Activated CD8-positive, alpha-beta T cell treated with anti-CD3 and anti-CD28 coated beads, Interleukin-2, amount 10 ng/mL, durations not matched to agents 7 days and 5 days (primary cell): ENCODE measurements at regions not wholly inside any gene's neighbourhood (a gene's known extent, or its start where the extent isn't known, plus 50 kb on each side); places are given as distances from the start of the nearest gene placed in this dataset.

Experiments used
- ATAC-seq: fragments of 150-1000 bp; cut with Tn5 transposase; one replicate; pipeline ENCODE4 v1.10.0; 2021; ENCODE audit warnings: moderate library complexity
- CTCF ChIA-PET: fragments of 350-600 bp; sonication (Branson Sonifier 250); formaldehyde crosslinking; loops from one replicate; lab custom pipeline; 2021; ENCODE audit warnings: antibody characterized with exemption; lab: Charles Lee
- POLR2A ChIA-PET: fragments of 350-600 bp; sonication (Branson Sonifier 250); formaldehyde crosslinking; loops from one replicate; lab custom pipeline; 2021; ENCODE audit warnings: antibody characterized with exemption; lab: Charles Lee
- DNase-seq: peaks from one replicate; pipeline ENCODE4 v3.0.0-alpha.2; 2020
- H3K27ac Mint-ChIP-seq: one replicate; pipeline ENCODE4 v1.8.0; 2021; ENCODE audit warnings: mild to moderate bottlenecking, mixed read lengths
- H3K27me3 Mint-ChIP-seq: one replicate; pipeline ENCODE4 v1.8.0; 2021; ENCODE audit warnings: low read depth, mixed read lengths
- H3K36me3 Mint-ChIP-seq: one replicate; pipeline ENCODE4 v1.8.0; 2021; ENCODE audit warnings: low read depth, mixed read lengths
- H3K4me1 Mint-ChIP-seq: one replicate; pipeline ENCODE4 v1.8.0; 2021; ENCODE audit warnings: low read depth, mixed read lengths
- H3K4me3 Mint-ChIP-seq: one replicate; pipeline ENCODE4 v1.8.0; 2021; ENCODE audit warnings: mild to moderate bottlenecking, mixed read lengths
- H3K9me3 Mint-ChIP-seq: one replicate; pipeline ENCODE4 v1.8.0; 2022; ENCODE audit warnings: mixed read lengths; ENCODE audit not compliant: insufficient read depth

DNA sequence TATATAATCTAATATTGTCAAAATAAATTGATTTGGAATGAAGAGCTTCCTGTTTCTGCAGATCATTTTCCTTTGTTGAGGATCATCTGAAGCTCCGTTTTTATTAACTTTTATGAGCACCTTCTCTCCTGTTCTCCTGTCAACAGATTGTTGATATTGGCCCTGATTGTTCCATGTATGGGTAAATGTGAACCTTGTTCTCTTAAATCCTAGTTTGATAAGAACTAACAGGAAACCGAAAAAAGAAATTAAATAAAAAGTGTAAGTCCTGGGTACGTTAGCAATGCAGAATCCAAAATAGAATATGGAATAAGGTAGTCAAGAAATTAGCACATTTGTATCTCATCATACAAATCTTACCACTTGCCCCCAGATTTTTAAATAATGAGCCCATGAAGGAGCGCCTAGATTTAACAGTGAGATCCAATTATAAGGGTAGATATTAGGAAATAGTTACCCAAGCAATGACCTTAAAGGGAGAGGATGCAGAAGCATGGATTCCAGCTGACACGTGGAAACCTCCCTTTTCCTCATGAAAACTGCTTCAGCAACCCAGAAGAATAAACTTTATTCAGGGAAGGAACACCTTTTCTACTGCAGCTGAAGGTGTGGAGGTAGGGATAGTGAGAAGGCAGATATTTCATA, 80.8 kb upstream of the PIK3R1 start:
- ATAC-seq (no peak), DNase-seq (no peak)
- Mint-ChIP-seq H3K4me3 (no peak overlapping the region), H3K27me3 (peaks cover 16% of the 10 kb centered on the region), H3K4me1 (no peaks in the 10 kb centered on the region), H3K9me3 (no peaks in the 10 kb centered on the region), H3K27ac (no peak overlapping the region), H3K36me3 (no peaks in the 10 kb centered on the region)
- CTCF ChIA-PET, result no interaction called here
- POLR2A ChIA-PET, result no interaction called here

DNA sequence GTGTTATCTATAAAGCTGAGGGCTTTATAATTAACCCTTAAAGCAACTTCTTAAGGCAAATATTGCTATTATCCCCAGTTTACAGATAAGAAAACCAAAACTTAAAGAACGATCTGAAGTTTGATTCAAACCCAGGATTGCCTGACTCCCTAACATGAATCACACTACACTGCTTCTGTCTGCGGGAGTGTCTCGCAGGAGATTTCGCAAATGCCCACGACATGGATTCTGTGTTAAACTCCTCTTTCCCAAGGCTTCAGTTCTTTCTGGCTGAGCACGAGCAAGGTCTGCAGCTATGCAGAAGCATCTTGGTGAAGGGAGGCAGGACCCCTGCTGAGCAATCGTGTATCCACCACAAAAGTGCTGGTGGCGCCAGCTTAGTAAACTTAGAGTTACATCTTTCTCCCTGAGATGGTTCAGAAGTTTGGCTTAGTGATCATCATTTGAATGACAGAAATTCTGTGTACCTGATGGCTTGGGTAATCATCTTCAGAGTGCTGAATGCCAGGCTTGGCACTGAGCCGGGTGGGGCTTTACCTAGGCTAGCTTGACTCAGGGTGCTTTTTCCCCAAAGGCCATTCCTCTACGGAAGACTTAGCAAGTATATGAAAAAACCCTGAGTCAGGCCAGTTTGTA, 81.4 kb upstream of the PIK3R1 start:
- H3K36me3 Mint-ChIP-seq, result no peaks in the 10 kb centered on the region
- ATAC-seq (no peak), DNase-seq (no peak)
- H3K27me3 Mint-ChIP-seq, result peaks cover 16% of the 10 kb centered on the region
- no peak overlapping the region for H3K27ac Mint-ChIP-seq
- POLR2A ChIA-PET, result no interaction called here
- H3K9me3 Mint-ChIP-seq, result no peaks in the 10 kb centered on the region
- H3K4me1 Mint-ChIP-seq, result no peaks in the 10 kb centered on the region
- CTCF ChIA-PET, result no interaction called here
- H3K4me3 Mint-ChIP-seq, result no peak overlapping the region

DNA sequence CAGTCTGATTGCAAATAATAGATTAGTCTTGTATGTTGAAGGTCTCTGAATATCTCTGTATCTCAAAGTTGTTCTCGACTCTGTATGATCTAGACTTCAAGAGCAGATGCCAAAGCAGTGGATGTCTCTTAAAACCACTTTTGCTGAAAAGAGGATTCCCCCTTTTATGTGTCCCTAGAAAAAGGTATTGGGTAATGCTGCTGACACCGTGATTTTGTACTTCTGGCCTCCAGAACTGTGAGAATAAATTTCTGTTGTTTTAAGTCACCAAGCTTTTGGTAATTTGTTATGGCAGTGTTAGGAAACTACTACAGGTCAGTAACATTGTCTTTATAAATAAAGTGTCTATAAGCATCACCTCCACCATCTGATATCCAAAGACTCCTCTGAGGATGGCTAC, 85.3 kb upstream of the PIK3R1 start:
- Mint-ChIP-seq H3K4me1 (no peaks in the 10 kb centered on the region), H3K27me3 (peaks cover 28% of the 10 kb centered on the region), H3K27ac (no peak overlapping the region), H3K9me3 (no peaks in the 10 kb centered on the region), H3K36me3 (no peaks in the 10 kb centered on the region), H3K4me3 (no peak overlapping the region)
- ATAC-seq (no peak), DNase-seq (no peak)
- ChIA-PET POLR2A (no interaction called here), CTCF (no interaction called here)

DNA sequence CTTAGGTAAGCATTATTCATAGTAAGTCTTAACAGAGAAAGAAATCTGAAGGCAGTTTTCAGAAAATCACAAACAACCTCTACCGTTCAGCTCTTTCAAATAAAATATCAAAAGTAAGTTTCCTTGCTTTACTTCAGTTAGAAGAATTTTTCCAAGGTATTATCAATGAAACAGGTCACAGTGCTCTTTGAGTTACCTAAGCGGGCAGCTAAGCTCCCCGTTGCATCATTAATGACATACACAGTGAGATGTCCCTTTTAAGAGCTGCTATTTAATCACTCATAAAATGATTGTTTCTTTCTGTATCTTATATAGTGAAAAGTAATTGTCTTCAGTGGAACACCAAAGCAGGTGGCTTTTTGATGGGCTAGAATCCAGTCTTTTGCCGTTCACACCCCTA, 86.2 kb upstream of the PIK3R1 start:
- ChIA-PET POLR2A (no interaction called here), CTCF (no interaction called here)
- no peak for ATAC-seq
- H3K4me3 Mint-ChIP-seq, result no peak overlapping the region
- no peaks in the 10 kb centered on the region for H3K36me3 Mint-ChIP-seq
- no peaks in the 10 kb centered on the region for H3K9me3 Mint-ChIP-seq
- no peak overlapping the region for H3K27ac Mint-ChIP-seq
- no peaks in the 10 kb centered on the region for H3K4me1 Mint-ChIP-seq
- H3K27me3 Mint-ChIP-seq, result peaks cover 32% of the 10 kb centered on the region
- DNase-seq, result no peak

DNA sequence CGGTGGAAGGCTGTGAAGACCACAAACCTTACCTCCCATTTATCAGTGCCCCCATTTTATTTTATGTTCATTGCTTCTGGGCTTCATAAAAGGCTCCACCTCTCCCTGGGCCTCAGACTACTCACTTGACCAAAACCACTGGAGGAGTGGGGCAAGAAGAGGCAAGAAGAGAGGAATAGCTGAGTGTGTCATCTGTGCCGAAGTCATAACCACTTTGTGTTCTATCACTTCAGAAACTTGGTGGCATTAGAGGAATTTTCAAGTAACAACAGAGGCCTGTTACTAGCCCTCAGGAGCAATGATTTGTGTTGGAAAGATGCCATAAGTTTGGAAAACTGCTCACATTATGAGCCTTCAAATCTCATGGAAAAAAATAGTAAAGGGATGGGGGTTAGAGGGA, 88.7 kb upstream of the PIK3R1 start:
- ChIA-PET CTCF (no interaction called here), POLR2A (interaction anchor here (0.6 kb wide), 1 partner anchor 864 kb away, joined by 3 read pairs; no protein-coding TSS in a partner anchor)
- no peak for DNase-seq
- Mint-ChIP-seq H3K36me3 (no peaks in the 10 kb centered on the region), H3K9me3 (no peaks in the 10 kb centered on the region), H3K4me3 (no peak overlapping the region), H3K27me3 (peaks cover 43% of the 10 kb centered on the region), H3K4me1 (peaks cover 17% of the 10 kb centered on the region), H3K27ac (no peak overlapping the region)
- ATAC-seq, result no peak

DNA sequence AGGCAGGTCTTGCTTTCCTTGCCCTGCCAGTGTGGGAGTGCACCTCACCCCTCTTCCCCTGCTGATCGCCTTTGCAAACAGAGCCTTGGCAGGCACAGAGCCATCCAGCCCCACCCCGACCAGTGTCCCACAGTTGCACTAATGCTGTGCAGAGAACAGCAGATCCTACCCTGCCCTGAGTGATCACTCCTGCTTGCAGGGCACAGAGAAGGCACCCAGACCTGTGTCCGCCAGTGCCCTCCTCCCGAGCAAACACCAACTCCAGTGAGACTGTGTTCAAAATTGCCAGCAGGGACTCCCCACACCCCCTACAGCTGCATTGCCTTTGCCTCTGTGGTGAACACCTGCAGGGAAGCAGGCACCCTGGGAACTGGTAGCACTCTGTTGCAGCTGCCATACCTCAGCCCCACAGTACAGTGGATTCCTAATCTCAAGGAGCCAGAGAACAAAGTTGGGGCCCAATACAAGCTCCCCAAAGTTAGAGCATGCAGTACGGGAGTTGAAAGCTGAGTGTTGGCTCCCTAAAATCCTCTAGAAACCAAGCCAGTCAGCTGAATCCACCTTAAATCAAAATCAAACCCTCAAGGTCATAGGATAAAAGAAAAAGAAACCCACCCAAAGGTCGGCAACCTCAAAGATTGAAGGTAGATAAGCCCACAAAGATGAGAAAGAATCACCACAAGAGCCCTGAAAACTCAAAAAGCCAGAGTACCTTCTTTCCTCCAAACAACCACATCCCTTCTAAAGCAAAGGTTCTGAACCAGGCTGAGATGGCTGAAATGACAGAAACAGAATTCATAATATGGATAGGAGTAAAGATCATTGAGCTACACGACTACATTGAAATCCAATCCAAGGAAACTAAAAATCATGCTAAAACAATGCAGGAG, 92.9 kb upstream of the PIK3R1 start:
- Mint-ChIP-seq H3K9me3 (no peaks in the 10 kb centered on the region), H3K27ac (no peak overlapping the region), H3K4me3 (peak overlapping the region; percentile 4), H3K4me1 (peaks cover 19% of the 10 kb centered on the region), H3K36me3 (no peaks in the 10 kb centered on the region), H3K27me3 (peaks cover 45% of the 10 kb centered on the region)
- ChIA-PET CTCF (no interaction called here), POLR2A (interaction anchor here (1.9 kb wide), 1 partner anchor 93 kb away, joined by 6 read pairs; the partner anchor contains the start of gene PIK3R1)
- ATAC-seq, result peak; percentile 61
- peak; percentile 45 for DNase-seq

DNA sequence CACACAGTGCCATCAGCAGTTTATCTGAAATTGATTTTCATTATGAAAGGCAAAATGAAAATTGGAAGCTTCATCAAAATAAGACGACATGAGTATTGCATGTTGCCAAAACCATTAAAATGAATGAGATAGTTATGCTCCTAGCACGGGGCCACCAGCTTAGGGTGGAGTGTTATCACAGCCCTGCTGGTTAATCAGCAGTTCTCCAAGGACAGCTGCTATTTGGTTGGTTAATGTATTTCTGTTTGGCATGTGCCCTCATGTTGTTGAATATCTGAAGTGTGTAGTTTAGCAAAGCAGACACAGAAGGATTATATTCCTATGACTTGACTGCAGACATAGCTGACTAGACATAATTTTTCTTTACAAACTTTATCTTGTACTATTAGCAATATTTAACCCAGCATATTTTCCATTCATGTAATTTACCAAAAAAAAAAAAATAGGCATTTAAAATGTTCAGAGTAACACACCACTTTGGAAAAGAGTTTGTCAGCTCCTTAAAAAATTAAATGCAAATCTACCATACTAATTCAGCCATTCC, 98.6 kb upstream of the PIK3R1 start:
- peaks cover 29% of the 10 kb centered on the region for H3K27me3 Mint-ChIP-seq
- DNase-seq, result no peak
- no peak overlapping the region for H3K27ac Mint-ChIP-seq
- no peaks in the 10 kb centered on the region for H3K9me3 Mint-ChIP-seq
- H3K36me3 Mint-ChIP-seq, result no peaks in the 10 kb centered on the region
- no peak overlapping the region for H3K4me3 Mint-ChIP-seq
- ATAC-seq, result no peak
- ChIA-PET POLR2A (interaction anchor here (0.6 kb wide), 1 partner anchor 97 kb away, joined by 3 read pairs; no protein-coding TSS in a partner anchor), CTCF (no interaction called here)
- H3K4me1 Mint-ChIP-seq, result peaks cover 2% of the 10 kb centered on the region

DNA sequence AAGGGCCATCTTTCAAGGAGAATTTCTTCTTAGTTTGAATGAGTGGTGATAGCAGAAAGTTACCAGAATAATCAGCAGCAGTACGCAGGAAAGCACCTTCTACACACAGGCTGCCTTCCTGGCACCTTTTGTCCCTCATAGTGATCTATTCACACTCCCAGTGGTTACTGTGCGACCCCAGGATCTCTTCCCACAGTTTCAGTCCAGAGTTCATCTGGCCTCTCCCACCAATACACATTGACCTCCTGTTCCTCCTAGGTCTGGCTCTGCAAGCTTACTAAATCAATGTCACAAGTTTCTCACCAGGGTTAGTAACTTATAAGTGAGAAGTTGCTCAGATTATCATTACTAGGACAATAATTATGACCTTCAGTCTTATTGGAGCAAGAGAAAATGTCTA, 99.1 kb upstream of the PIK3R1 start:
- ATAC-seq, result no peak
- no peaks in the 10 kb centered on the region for H3K9me3 Mint-ChIP-seq
- H3K27ac Mint-ChIP-seq, result no peak overlapping the region
- ChIA-PET POLR2A (no interaction called here), CTCF (no interaction called here)
- H3K4me1 Mint-ChIP-seq, result peaks cover 2% of the 10 kb centered on the region
- no peak overlapping the region for H3K4me3 Mint-ChIP-seq
- no peaks in the 10 kb centered on the region for H3K36me3 Mint-ChIP-seq
- no peak for DNase-seq
- peaks cover 26% of the 10 kb centered on the region for H3K27me3 Mint-ChIP-seq

DNA sequence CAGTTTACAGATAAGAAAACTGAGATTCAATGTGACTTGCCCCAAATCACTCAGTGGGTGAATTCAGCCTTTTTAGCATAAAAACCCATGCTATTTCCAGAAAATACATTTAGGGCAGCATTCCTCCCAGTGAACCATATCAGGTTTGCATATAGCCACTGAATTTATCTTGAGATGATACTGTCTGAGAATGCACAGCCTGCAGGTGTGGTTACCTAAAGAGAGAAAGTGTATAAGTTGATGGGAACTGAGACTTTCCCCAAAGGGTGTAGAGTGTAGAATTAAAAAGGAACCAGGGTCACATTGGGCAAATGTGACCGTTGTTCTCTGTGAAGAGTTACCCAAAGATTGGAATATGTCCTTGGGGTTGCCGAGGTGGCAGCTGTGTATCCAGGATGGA, 100.0 kb upstream of the PIK3R1 start:
- Mint-ChIP-seq H3K4me1 (peaks cover 2% of the 10 kb centered on the region), H3K36me3 (no peaks in the 10 kb centered on the region), H3K9me3 (no peaks in the 10 kb centered on the region), H3K27ac (no peak overlapping the region), H3K4me3 (no peak overlapping the region), H3K27me3 (peaks cover 21% of the 10 kb centered on the region)
- no peak for DNase-seq
- CTCF ChIA-PET, result no interaction called here
- POLR2A ChIA-PET, result no interaction called here
- no peak for ATAC-seq

DNA sequence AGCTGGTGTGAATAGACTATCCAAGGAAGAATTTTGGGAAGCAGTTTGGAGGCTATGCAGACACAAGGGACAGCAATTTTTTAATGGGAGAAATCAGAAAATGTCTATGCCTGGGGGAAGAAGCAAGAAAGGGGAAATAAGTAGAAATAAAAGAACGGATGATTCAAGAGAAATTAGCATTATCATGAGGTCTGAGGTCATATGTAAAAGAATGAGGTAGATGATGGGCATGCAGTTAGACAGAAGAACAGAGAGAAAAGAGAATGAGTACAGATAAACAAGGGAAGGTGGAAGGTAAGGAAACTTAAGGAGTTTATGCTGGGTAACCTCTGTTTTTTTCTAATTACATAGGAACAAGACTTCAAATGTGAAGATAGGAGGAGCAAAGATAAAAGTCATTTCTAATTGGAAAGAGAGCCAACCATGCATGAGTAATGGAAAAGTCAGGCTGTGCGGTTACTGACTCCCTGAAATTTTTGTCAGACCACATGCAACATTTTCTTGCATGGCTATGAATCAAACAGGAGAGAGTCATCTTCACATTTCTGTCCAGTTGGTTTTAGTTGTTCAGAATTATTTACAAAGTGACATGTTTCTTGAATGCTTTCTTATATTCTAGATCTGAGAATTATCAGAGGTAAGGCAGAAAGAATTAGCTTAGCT, 101.0 kb upstream of the PIK3R1 start:
- ATAC-seq, result no peak
- Mint-ChIP-seq H3K4me1 (peaks cover under 1% of the 10 kb centered on the region), H3K4me3 (no peak overlapping the region)

DNA sequence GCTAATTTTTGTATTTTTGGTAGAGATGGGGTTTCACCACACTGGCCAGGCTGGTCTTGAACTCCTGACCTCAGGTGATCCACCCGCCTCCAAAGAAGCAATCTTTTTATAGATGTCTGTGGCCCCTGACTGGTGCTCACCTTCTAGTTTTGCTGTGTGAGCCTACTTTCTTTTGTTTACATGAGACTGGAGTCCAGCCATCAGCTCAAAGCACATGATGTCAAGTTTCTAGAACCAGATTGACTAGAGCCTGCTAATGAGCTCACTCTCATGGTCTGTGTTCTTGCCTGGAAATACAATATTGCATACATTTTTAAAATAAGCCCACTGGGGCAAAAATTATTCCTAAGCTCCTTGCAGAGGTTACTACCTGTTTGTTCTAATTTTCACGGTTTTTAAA, 102.9 kb upstream of the PIK3R1 start:
- DNase-seq, result no peak
- ChIA-PET CTCF (no interaction called here), POLR2A (no interaction called here)
- Mint-ChIP-seq H3K4me1 (no peaks in the 10 kb centered on the region), H3K36me3 (no peaks in the 10 kb centered on the region), H3K27ac (no peak overlapping the region), H3K9me3 (no peaks in the 10 kb centered on the region), H3K27me3 (peaks cover 16% of the 10 kb centered on the region), H3K4me3 (no peak overlapping the region)
- ATAC-seq, result no peak

More for the DNA sequence above, 101.0 kb upstream of the PIK3R1 start:
- DNase-seq, result no peak
- Mint-ChIP-seq H3K27me3 (peaks cover 21% of the 10 kb centered on the region), H3K9me3 (no peaks in the 10 kb centered on the region), H3K36me3 (no peaks in the 10 kb centered on the region), H3K27ac (no peak overlapping the region)
- CTCF ChIA-PET, result no interaction called here
- POLR2A ChIA-PET, result no interaction called here
